Vagina (tissue), 2 donors: ENCODE measurements at regions not wholly inside any gene's neighbourhood (a gene's known extent, or its start where the extent isn't known, plus 50 kb on each side); places are given as distances from the start of the nearest gene placed in this dataset.

Source experiments
- CTCF ChIP-seq, 3 experiments: fragments of 450-650 bp in 2 of 3; fragments of 200-600 bp in 1 of 3; sonication (generic) in 1 of 3; IDR thresholded peaks; one replicate each; pipeline ENCODE4 v1.5.1; 2017 to 2019; ENCODE audit warnings: antibody characterized with exemption in 3 of 3, mild to moderate bottlenecking in 2 of 3, moderate library complexity in 2 of 3
- POLR2A ChIP-seq, 2 donors: fragments of 450-650 bp; IDR thresholded peaks; one replicate each; pipeline ENCODE4 v1.6.1; 2017; ENCODE audit warnings: antibody characterized with exemption in 2 of 2, mild to moderate bottlenecking in 2 of 2, moderate library complexity in 2 of 2
- POLR2AphosphoS5 ChIP-seq, 2 donors: sonication (generic); formaldehyde crosslinking; IDR thresholded peaks; one replicate each; pipeline ENCODE4 v1.9.0; 2017; ENCODE audit warnings: antibody characterized with exemption in 2 of 2, mild to moderate bottlenecking in 2 of 2, low read depth in 1 of 2; ENCODE audit not compliant: insufficient read depth in 1 of 2

GRCh38 chr16:54504372-54504771 is 217.8 kb upstream of the IRX3 start:
- no peak for TF ChIP-seq CTCF (IDR thresholded peaks at IDR 0.05)
- TF ChIP-seq POLR2AphosphoS5 (IDR thresholded peaks at IDR 0.05; ENCODE audit: insufficient read depth in 1 of 2, low read depth in 1 of 2): peak in 1 of 2 donors; percentile 45
- no peak for TF ChIP-seq POLR2A (IDR thresholded peaks at IDR 0.05)
